GM21360 (cell line): ENCODE measurements at regions not wholly inside any gene's neighbourhood (a gene's known extent, or its start where the extent isn't known, plus 50 kb on each side); places are given as distances from the start of the nearest gene placed in this dataset.
"Not testable (repeated sequence)": the region's sequence is repeated elsewhere in the genome, so short reads cannot be mapped to it uniquely, and the experiment has no call there.

Experiments
- ATAC-seq: cut with Tn5 transposase; IDR thresholded peaks from one replicate; pipeline ENCODE4 v1.9.1; 2021; ENCODE audit warnings: mild to moderate bottlenecking, moderate library complexity; ENCODE audit not compliant: unreplicated experiment

GRCh38 chr13:46498650-46499049 lies 54.3 kb upstream of the LRCH1 start:
- ATAC-seq = no peak

- ATAC-seq = no peak
Observed at GRCh38 chr13:46496086-46496485, 56.9 kb upstream of the LRCH1 start.

- no peak for ATAC-seq
Observed at GRCh38 chr13:46495651-46496050, 57.3 kb upstream of the LRCH1 start.

- no peak for ATAC-seq
Observed at GRCh38 chr13:46495066-46495465, 57.9 kb upstream of the LRCH1 start.

GRCh38 chr13:46492946-46493345 lies 60.0 kb upstream of the LRCH1 start:
- ATAC-seq = no peak

DNA sequence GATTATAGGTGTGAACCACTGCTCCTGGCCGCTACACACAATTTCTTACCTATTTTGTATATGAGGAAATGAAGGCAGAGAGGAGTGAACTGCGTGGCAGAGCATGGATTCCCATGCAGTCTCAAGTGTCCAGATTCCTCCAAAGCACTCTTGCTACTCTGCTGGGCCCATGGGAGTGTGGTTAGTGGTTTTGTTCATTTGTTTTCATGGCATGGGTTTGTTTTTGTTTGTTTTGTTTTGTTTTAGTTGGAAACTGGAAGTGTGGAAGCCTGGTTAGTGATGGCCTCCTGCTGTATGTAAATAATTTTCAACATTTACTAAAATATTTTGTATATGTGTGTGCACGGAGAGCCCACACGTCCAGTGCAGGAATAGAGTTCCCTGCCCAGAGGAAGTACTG lies 61.3 kb upstream of the LRCH1 start:
- no peak for ATAC-seq

DNA sequence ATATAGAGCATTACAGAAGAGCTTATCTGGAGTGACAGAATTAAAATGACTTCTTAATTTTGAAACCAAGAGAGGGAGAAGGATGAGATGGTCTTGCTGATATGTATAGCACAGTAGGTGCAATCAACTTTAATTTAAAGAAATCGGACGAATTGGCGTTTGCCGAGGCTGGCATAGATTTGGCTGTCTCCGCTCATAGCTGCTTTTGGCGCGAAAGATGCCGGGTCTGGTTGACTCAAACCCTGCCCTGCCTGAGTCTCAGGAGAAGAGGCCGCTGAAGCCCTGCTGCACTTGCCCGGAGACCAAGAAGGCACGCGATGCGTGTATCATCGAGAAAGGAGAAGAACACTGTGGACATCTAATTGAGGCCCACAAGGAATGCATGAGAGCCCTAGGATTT lies 62.3 kb upstream of the LRCH1 start:
- not testable (repeated sequence) for ATAC-seq

GRCh38 chr13:46490129-46490528 lies 62.8 kb upstream of the LRCH1 start:
- no peak for ATAC-seq

GRCh38 chr13:46489586-46490023 lies 63.4 kb upstream of the LRCH1 start:
- no peak for ATAC-seq

DNA sequence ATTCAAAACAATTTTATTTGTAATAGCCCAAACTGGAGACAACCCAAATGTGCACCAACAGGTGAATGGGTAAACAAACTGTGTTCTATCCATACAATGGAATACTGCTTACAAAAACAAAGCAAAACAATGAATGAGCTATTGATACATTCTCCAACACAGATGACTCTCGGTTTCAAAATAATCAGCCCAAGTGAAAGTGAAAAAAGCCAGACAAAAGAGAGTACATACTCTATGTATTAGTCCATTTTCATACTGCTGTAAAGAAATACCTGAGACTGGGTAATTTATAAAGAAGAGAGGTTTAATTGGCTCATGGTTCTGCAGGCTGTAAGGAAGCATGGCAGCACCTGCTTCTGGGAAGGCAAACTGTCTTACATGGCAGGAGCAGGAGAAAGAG lies 65.2 kb upstream of the LRCH1 start:
- no peak for ATAC-seq

- no peak for ATAC-seq
Observed at GRCh38 chr13:46486270-46486669, 66.7 kb upstream of the LRCH1 start.

DNA sequence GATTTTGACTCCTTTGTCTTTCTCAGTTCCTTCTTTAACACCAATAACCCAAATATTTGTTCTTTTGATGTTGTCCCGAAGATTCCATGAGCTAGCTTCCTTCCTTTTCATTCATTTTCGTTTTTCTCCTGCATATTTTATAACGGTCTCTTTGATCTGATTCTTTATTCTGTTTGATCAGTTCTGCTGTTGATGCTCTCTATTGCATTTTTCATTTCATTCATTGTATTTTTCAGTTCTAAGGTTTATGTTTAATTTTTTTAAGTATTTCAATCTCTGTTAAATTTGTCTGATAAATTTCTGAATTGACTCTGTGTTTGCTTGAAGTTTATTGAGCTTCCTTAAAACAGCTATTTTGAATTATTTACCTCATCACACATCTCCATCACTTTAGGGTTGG lies 68.4 kb upstream of the LRCH1 start:
- ATAC-seq = no peak

DNA sequence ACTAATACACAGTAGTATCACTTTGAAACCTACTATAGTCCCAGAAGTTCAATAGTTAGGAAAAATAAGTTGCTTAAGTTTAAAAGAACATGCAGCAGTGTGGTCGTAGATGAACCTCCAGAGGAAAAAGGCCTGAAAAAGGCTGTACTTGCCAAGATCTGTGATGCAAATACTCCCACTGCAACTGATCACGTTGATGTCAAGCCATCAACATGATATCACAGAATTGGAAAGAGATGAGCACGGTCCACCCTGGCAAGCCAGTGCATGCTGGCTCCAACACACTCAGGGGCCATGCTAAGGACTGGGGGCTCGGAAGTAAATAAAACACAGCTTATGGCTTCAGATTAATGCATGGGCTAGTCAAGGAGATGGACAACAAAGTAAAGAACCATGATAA lies 71.8 kb upstream of the LRCH1 start:
- no peak for ATAC-seq

DNA sequence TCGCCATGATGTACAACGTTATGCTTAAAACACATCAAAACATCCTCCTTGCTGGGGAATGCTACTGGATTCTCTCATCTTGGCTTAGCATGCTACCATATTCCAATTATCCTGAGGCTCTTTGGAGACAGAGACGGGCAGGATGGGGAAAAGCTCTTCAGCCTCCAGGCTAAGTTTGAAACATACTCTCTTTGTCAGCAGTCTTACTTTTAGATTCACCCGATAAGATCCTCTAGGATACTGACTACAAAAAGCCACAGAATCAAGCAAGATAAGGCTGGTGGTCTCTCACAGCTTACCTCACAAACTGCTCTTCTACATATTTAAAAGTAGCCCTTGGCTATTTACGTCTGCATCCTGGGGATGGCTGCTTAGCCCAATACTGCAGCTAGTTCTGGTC lies 72.8 kb upstream of the LRCH1 start:
- no peak for ATAC-seq

DNA sequence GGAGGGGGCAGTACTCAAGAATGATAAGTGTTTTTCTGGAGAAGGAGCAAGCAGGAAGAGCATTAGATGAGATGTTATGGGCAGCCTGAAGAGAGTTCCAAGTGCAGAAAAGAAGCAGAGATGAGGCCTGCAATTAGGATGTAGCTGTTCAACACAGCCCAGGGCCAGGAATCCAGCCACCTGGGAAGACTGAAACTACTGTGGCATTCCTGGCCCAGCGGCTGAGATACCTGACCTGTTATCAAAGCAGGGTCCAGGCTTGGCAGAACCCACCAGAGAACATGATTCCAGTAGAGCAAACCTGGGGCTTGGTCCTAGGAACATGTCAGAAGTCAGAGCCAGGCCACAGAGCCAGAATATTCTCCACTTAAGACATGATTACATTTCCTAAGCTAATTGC lies 73.3 kb upstream of the LRCH1 start:
- no peak for ATAC-seq

- no peak for ATAC-seq
Observed at GRCh38 chr13:46479283-46479682, 73.7 kb upstream of the LRCH1 start.

DNA sequence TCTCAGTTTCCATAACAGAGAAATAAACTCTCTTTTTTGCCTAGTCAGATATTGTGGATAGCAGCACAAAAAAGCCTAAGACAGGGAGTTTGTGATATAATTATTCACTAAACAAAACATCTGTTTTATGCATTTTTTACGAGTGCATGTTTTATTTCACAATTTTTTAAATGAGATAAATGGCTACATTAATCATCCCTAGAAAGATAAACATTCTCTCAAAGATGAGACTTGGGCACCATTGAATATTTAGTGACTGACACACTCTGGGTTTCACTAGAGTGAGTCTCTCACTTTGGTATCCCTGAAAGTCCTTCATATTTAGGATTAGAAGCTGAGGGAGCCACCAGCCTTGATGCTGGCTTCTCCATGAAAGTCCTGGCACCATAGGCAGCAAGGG lies 74.3 kb upstream of the LRCH1 start:
- ATAC-seq = no peak

DNA sequence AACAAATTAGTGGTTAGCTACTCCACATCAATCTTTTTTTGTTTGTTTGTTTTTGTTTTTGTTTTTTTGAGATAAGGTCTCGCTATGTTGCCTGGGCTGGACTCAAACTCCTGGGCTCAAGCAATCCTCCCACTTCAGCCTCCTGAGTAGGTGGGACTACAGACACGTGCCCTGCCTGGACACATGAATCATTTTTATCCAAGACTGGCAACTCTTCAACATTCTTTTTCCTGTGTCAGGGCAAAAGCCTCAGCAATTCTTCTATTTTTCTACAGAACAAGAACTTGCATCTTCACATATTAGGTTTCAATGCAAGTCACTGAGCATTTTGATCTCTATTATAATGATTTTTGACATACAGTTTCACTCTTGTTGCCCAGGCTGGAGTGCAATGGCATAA lies 76.8 kb upstream of the LRCH1 start:
- ATAC-seq = no peak

- no peak for ATAC-seq
Observed at GRCh38 chr13:46475541-46475991, 77.4 kb upstream of the LRCH1 start.

DNA sequence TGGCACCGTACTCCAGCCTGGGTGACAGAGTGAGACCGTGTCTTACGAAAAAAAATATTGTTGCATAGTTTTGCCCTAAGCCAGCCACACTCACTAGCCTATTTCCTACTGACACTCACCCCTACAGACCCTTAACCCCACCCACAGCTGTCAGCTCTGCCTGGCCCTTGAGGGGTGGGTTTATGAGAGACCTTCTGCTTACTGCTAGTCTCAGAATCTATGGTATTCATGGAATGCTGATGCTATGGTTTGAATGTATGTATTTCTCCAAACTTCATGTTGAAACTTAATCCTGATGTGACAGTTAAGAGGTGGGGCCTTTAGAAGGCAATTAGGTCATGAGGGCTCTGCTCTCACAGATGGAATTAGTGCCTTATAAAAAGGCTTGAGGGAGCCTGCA lies 79.2 kb upstream of the LRCH1 start:
- no peak for ATAC-seq

DNA sequence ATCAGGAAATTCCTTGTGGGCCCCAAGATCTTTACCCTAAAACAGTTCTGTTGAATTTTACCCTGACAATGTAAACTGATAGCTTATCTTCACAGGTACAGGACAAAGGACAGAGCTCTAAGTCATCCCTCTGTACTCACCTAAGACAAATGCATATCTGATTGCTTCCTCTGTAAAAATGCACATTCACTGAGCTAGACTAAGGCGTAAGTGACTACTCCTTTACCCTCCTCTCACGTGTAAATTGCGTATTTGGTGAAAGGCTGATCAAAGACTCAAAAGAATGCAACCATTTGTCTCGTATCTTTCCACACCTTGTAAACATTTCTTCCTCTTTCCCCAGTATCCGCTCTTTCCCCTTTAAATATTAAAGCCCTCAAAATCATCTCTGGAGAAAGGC lies 80.6 kb upstream of the LRCH1 start:
- ATAC-seq = no peak

GRCh38 chr13:46469699-46470098 lies 82.6 kb upstream of the RUBCNL start:
- not testable (repeated sequence) for ATAC-seq

DNA sequence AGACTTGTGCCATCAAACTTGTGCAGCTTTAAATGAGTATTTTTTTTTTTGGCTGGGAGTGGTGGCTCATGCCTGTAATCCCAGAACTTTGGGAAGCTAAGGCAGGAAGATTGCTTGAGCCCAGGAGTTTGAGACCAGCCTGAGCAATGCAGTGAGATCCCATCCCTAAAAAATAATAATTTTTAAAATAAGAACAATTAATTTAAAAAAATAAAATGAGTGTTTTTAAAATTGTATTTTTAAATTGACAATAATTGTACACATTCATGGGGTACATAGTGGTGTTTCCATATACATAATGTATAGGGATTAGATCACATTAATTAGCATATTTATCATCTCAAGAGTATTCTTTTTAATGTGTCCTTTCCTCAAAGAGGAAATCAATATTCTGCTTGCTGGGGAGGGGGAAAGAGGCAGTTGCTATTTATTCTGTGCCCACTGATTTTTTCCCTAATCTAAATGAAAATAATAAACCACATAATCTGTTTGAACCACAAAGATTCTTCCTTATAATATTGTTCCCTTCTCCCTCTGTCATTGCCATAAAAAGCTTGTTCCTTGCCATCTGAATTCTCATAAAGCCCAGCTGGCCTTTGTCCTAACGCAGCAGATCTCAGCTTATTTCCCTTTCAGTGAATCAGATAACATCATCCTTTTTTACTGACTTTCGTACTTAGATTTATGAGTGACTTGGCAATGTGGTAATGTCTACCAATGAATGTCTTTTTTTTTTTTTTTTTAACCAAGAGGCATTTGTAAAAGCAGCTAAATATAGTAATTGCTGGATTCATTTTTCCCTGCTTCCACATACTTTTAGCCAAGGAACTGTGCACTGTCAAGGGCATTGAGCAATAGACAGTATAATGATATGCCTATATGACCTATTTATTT lies 81.8 kb upstream of the RUBCNL start:
- no peak for ATAC-seq
